Glomerular visceral epithelial cell (primary cell): ENCODE measurements at regions not wholly inside any gene's neighbourhood (a gene's known extent, or its start where the extent isn't known, plus 50 kb on each side); places are given as distances from the start of the nearest gene placed in this dataset.

Experiments used
- DNase-seq: peaks from one replicate; pipeline ENCODE4 v3.0.0-alpha.2; 2016; ENCODE audit errors: extremely low spot score

- DNase-seq: no peak
Measured at GRCh38 chr6:6886171-6886885, 221.4 kb upstream of the RREB1 start.

GRCh38 chr6:6886886-6887285 lies 220.9 kb upstream of the RREB1 start:
- DNase-seq: no peak

DNA sequence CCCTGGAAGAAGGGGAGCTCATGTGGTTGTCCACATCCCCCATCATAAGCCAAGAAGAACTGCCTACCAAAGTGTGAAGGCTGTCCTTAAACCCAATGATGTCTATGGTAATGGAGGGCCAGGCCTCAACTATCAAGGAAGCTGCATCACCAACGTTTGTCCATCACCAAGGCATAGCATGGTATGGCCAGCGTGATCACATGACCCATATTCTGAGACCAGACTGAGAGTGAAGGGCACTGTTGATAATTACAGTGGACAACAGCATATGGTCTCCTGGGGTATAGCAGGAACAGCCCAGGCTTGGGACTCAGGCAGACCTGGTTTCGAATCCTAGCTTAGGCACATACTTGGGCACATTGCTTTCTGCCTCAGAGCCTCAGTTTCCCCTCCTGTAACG lies 218.2 kb upstream of the RREB1 start:
- no peak for DNase-seq

DNA sequence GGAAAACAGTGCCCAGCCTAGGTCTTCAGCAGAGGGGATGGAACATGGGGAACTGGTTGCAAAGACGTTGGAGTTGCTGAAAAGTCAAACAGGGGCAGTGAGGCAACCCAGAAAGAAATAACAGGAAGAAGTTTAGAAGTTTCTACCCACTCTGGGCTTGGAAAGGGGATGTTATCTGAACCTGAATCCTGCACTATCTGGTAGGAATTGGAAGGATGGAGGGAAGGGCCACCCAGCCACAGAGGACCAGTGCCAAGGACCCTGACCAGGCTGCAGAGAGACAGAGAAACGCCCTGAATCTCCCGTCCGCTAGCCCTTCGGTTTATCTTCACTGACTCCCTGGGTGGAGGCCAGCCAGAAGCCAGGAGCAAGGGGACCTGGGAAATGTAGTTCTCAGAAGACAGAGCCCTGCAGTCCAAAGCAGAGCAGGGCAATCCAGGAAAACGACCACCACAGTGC lies 217.3 kb upstream of the RREB1 start:
- DNase-seq: no peak

- no peak for DNase-seq
Measured at GRCh38 chr6:6891125-6891721, 216.5 kb upstream of the RREB1 start.

DNA sequence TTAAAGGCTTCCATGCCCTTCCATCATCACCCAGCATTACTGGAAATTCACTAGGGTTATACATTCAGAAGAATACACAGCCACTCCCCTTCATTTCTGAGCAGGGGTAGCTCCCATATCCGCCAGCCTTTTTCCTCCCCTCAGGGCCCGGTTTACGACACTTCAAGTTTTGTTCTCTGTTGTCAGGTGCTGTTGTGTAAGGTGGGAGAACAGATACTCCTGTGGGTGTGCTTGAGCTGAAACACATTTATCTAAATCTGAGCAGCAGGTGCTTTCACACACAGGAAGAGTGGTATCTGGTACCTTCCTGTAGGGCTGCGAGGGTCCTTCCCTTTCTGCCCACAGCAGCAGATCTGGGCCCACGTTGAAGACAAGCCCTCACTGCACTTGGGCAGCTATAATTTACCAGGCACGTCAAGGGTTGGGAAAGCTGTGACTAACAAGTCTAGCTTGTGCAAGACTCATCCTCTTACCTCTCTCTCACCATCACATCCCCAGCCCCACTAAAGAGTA lies 215.8 kb upstream of the RREB1 start:
- no peak for DNase-seq

DNA sequence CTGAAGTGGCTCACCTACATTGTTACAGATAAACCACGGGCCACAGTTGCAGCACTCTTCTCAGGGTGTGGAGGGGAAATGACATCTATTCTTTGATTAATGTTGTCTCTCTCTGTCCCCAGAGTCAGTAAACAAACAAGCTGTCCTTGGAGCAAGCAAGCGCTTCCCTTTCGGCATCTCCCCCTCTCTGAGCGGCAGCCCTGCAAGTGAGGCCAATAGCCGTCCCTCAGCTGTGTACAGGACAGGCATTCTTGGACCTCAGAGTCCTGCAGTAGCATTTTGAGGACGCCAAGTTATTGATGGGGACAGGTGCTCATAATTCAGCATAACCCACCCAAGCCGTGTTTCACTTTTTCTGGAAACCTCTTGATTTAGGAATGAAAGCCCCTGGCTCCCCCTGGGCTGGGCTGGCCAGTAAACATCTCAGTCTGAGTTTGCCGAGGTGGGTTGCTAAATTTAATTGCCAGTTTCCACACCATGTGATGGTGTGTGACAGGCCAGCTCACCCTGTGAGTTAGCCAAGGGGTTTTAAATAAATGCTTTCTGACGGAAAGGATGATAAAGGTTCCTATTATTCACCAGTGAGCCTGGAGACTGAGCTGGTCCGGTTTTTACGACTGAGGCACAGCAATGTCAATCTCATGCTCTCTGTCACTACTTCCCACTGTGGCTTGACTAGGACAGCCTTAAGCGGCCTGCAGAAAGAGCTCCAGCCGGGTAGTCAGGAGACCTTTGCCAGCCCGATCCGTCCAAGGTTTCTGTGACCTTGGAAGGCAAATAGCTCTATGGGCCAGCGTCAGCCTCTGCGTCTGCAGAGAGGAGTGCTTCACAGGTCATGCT lies 214.8 kb upstream of the RREB1 start:
- DNase-seq: no peak

- peak; percentile 9 for DNase-seq
Measured at GRCh38 chr6:6893701-6894100, 214.1 kb upstream of the RREB1 start.

- DNase-seq: no peak
Measured at GRCh38 chr6:6895929-6896328, 211.8 kb upstream of the RREB1 start.

GRCh38 chr6:6897140-6897539 lies 210.6 kb upstream of the RREB1 start:
- DNase-seq: no peak

DNA sequence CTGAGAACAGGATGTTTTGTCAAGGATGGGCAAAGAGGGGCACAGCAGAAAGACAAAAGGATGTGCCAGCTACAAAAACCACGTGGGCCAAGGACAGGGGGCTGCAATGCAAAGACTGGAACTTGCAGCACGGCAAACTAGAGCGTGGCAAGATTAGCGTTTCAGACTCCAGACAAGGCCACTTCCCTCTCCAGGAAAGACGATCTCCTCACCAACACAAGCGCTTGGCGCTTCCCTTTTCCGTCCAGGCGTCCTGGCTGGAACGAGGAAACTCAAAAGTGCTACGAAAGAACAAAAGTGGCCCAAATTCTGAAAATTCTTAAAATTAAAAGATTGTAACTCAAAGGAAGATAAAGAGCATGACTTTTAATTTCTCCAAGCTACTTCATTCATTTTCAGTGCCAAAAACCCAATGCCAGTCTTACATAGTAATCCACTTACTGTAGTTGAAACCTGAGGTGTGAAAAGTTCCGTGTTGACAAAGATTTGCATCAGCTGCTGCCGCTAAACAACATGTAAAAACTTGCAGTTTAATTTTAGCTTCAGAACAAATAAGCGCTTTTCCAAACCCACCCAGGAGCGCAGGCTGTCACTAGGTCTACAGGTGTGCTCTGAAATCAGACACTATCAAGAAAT lies 207.1 kb upstream of the RREB1 start:
- no peak for DNase-seq

DNA sequence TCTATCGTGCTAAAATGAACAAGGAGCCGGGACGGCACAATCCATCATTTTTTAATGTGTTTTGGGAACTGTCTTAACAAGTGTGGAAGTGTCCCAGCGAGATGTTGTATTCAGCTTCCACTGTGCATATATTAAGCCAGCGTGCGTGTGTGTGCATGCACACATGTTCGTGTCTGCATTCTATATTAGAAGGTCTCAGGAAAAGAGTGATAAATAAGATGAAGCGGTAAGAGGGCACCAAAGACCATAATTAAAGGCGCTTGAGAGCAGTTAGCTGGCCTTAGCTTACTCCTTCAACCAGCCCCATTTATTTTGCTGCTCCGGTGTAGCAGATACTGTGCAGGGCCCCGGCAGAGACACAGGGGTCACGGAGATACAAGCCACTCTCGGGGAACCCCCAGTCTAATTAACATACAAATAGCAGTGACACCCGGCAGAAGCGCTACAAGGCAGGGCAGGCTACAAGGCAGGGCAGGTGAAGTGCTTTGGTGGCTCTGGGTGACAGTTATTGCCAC lies 206.5 kb upstream of the RREB1 start:
- DNase-seq: no peak

- DNase-seq: no peak
Measured at GRCh38 chr6:6901945-6902344, 205.8 kb upstream of the RREB1 start.

DNA sequence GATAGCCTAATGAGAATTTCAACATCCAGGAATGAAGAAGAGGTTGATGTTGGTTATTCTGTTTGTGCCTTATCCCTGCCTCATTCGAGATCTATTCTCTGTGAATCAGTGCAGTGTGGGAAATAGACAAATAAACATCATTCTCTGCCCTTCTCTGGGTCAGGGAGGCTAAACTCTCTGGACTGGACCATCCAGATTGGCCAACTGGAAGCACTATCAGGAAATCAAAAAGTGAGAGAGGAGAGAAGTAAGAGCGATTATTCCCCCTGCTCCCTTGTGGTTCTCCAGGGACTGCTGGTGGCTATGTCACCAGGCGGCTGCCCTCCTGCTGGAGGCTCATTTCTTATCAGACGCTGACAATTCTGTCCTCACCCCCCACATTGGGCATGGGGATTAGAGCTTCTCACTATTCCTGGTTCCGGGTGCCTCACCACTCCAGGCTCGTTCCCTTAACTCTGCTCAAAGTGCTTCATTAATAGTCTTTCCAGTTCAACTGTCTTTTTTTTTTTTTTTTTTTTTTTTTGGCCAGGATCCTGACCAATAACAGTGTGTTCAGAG lies 201.7 kb upstream of the RREB1 start:
- DNase-seq: no peak

DNA sequence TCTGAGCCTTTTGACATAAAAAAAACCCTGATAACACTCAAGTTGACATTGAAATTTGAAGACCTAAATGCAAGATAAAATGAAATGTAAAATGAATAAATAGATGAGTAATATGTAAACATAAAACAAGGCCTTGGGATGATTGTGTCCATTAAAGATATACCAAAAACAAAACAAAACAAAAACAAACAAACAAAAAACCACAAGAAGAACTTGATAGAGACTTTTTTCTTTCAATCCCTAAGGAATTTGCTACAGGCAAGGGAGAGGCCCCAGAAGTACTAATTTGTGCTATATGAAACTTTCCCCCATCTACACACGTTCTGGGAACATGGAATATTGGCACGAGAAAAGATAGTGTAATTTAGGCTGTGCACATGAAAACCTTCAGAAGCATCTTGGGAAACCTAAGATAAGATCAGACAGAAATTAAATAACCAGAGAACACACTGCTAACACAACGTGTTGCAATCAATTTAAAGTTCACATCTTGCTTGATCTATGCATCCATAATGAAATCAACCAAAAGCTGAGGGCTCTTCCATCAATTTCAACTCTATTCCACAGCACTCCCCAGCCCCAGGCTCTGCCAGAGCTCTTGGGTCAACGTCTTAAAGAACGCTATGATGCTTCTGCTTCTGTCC lies 201.1 kb upstream of the RREB1 start:
- no peak for DNase-seq

DNA sequence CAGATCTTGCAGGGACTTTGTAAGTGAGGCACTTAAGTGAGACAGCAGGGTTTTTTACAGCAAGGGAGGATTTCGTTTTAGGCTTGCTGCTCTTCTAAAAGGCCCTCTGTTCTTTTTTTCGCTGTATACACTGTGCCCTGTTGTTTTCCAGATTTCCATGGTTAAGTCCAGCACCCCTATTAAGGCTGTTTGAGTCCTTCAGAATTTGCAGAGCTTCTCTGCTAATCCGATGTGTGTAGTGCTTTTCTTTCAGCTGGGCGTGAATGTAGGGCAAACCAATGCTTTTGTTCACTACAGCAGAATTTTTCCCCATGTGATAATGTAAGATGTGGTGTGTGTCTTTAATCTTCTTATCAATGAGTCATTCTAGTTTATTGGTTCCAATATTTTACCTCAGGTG lies 200.5 kb upstream of the RREB1 start:
- no peak for DNase-seq

DNA sequence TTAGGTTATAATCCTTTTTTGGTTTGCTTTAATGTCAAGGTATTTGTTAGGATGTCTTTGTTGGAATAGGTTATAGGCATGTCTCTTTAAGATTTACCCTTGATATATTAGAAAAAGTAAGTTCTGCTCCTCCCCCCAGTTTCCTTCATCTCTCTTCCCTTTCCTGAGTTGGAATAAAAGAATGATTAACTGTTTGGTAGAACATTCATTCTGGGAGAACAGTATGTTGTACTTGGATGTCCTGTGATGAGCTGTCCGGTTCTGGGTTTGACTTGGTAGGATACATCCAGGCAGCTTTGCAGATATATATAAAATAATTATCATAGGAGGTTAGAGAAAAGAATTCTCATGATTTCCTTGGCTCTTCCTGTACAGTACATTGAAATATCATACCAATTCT lies 199.6 kb upstream of the RREB1 start:
- DNase-seq: no peak

GRCh38 chr6:6909111-6909510 lies 198.7 kb upstream of the RREB1 start:
- DNase-seq: no peak

GRCh38 chr6:6910734-6911295 lies 196.9 kb upstream of the RREB1 start:
- no peak for DNase-seq

DNA sequence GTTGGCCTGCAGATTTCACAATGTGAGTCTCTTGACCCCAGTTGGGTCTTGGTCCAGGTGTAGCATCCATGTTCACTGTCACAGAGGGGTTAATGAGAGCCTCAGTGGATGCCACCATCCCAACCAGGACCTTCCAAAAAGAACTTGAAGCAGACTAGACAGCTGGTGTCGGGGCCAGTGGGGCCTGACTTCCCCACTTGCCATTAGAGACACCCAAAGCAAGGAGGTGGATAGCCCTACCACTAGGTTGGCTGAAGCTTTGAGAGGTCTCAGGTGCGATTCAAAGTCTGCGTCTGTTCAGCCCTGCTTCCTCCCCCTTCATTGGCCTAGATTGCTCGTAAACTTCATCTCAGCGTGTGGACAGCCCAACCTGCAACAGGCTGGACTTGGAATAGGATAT lies 196.4 kb upstream of the RREB1 start:
- DNase-seq: no peak
